Prostate gland (tissue), 2 donors: ENCODE measurements at regions not wholly inside any gene's neighbourhood (a gene's known extent, or its start where the extent isn't known, plus 50 kb on each side); places are given as distances from the start of the nearest gene placed in this dataset.

Source experiments
- POLR2A ChIP-seq: fragments of 450-650 bp; IDR thresholded peaks from one replicate; pipeline ENCODE4 v1.6.1; 2016; ENCODE audit warnings: antibody characterized with exemption, mild to moderate bottlenecking
- POLR2AphosphoS5 ChIP-seq: sonication (generic); formaldehyde crosslinking; IDR thresholded peaks from one replicate; pipeline ENCODE4 v1.6.1; 2017; ENCODE audit warnings: antibody characterized with exemption
- TF ChIP-seq, protein P1 (sequence below), 4 experiments: fragments of 200-600 bp in 2 of 4; fragments of 450-650 bp in 2 of 4; sonication (generic) in 2 of 4; IDR thresholded peaks; 1 replicate in 3 of 4; 2 replicates in 1 of 4; pipeline ENCODE4 v1.5.1; 2016 to 2019; ENCODE audit warnings: antibody characterized with exemption in 4 of 4, mild to moderate bottlenecking in 2 of 4, moderate library complexity in 2 of 4

DNA sequence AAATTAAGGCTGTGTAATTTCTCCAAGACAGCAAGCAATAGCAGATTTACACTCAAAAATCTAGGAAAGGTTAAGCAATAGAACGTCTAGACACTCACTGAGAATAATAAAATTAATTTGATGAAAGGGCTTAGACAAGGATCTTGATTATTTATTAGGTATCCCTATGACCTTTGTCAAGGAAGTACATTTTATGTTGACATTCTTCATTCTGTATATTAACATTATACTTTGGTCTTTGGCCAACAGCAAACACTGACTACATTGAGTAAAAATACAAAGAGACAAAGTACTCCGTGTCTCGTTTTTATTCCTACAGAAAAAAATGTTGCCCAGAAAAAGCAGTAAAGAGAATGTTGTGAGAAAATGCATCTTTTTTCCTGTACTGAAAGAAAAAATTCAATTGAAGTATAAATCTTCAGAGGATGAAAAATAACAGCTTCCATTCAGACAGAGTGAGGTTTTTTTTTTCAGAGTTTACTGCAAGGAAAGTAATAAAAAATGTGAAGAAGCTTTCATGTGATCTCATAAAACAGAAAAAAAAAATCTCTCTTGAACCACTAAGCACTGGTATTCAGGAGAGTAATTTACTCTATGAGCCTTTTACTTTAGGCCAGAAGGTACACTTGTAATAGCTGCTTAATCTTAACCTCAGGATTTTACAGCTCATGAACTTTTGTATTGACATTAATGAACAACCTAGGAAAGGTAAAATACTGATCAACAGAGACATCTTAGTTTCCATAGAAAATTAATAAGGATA is 605.0 kb downstream of the FSCB start:
- TF ChIP-seq, protein P1, sequence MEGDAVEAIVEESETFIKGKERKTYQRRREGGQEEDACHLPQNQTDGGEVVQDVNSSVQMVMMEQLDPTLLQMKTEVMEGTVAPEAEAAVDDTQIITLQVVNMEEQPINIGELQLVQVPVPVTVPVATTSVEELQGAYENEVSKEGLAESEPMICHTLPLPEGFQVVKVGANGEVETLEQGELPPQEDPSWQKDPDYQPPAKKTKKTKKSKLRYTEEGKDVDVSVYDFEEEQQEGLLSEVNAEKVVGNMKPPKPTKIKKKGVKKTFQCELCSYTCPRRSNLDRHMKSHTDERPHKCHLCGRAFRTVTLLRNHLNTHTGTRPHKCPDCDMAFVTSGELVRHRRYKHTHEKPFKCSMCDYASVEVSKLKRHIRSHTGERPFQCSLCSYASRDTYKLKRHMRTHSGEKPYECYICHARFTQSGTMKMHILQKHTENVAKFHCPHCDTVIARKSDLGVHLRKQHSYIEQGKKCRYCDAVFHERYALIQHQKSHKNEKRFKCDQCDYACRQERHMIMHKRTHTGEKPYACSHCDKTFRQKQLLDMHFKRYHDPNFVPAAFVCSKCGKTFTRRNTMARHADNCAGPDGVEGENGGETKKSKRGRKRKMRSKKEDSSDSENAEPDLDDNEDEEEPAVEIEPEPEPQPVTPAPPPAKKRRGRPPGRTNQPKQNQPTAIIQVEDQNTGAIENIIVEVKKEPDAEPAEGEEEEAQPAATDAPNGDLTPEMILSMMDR (IDR thresholded peaks at IDR 0.05): no peak
- TF ChIP-seq POLR2A: no peak
- no peak for TF ChIP-seq POLR2AphosphoS5
